ENCODE measurements at regions not wholly inside any gene's neighbourhood (a gene's known extent, or its start where the extent isn't known, plus 50 kb on each side); places are given as distances from the start of the nearest gene placed in this dataset.

DNA sequence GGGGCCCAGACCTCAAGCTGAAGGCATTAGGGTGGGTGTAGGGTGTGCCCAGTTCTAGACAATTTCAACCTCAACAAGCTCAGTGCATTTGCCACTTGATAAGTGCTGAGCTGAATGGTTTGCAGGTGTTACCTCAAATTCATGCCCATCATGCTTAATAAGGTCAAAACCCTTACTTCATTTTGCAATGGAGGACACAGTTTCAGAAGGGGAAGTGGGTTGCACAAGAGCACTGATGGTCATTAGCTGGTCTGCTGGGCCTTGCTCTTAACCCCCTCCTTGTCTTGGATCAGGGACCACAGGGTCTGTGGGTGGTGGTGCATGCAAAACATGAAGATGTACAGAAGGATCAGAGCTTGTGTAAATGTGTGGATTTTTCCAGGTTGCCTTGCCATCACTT lies 71.0 kb upstream of the SIRPA start:
- DNase-seq (ENCODE audit: low read depth, low spot score) = no peak
- H3K9me3 Mint-ChIP-seq = peaks cover 14% of the 10 kb centered on the region
- no peak for TF ChIP-seq CTCF (conservative IDR thresholded peaks at IDR 0.05)
- peaks cover 55% of the 10 kb centered on the region for H3K27me3 Mint-ChIP-seq (ENCODE audit: low read depth)
- H3K4me3 Mint-ChIP-seq = no peak overlapping the region
- H3K36me3 Mint-ChIP-seq (ENCODE audit: low read depth) = peaks cover 11% of the 10 kb centered on the region
- peaks cover 15% of the 10 kb centered on the region for H3K4me1 Mint-ChIP-seq
- no peak overlapping the region for H3K27ac Mint-ChIP-seq (ENCODE audit: unreplicated experiment)

DNA sequence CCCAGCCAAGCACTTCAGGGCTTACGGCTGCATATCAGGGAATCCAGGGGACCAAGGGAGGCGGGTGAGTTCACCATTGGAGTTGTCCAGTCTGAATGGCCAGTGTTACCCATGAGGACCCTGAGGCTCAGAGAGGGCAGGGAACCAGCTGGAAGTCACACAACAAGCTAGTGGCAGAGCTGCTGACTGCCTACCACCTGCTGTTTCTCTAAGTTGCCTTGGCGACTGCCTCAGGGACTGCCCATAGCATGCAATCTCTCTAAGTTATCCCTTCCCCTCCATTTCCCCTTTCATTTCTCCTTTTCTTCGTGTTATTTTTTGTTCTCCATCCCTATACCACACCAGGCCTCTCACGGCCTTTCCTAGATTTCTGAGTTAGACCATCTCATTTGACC lies 71.8 kb upstream of the SIRPA start:
- no peak overlapping the region for H3K27ac Mint-ChIP-seq (ENCODE audit: unreplicated experiment)
- no peak for TF ChIP-seq CTCF (conservative IDR thresholded peaks at IDR 0.05)
- DNase-seq (ENCODE audit: low read depth, low spot score) = no peak
- peaks cover 62% of the 10 kb centered on the region for H3K27me3 Mint-ChIP-seq (ENCODE audit: low read depth)
- H3K36me3 Mint-ChIP-seq (ENCODE audit: low read depth) = peaks cover 11% of the 10 kb centered on the region
- H3K4me1 Mint-ChIP-seq = peaks cover 20% of the 10 kb centered on the region
- H3K9me3 Mint-ChIP-seq = peaks cover 14% of the 10 kb centered on the region
- no peak overlapping the region for H3K4me3 Mint-ChIP-seq

- no peak for DNase-seq (ENCODE audit: low read depth, low spot score)
- H3K4me3 Mint-ChIP-seq = no peak overlapping the region
- no peak for TF ChIP-seq CTCF (conservative IDR thresholded peaks at IDR 0.05)
- H3K27me3 Mint-ChIP-seq (ENCODE audit: low read depth) = peaks cover 62% of the 10 kb centered on the region
- H3K27ac Mint-ChIP-seq (ENCODE audit: unreplicated experiment) = no peak overlapping the region
- H3K36me3 Mint-ChIP-seq (ENCODE audit: low read depth) = peaks cover 11% of the 10 kb centered on the region
- peaks cover 21% of the 10 kb centered on the region for H3K4me1 Mint-ChIP-seq
- H3K9me3 Mint-ChIP-seq = peaks cover 14% of the 10 kb centered on the region
Observed at GRCh38 chr20:1822564-1823449, 72.4 kb upstream of the SIRPA start.

DNA sequence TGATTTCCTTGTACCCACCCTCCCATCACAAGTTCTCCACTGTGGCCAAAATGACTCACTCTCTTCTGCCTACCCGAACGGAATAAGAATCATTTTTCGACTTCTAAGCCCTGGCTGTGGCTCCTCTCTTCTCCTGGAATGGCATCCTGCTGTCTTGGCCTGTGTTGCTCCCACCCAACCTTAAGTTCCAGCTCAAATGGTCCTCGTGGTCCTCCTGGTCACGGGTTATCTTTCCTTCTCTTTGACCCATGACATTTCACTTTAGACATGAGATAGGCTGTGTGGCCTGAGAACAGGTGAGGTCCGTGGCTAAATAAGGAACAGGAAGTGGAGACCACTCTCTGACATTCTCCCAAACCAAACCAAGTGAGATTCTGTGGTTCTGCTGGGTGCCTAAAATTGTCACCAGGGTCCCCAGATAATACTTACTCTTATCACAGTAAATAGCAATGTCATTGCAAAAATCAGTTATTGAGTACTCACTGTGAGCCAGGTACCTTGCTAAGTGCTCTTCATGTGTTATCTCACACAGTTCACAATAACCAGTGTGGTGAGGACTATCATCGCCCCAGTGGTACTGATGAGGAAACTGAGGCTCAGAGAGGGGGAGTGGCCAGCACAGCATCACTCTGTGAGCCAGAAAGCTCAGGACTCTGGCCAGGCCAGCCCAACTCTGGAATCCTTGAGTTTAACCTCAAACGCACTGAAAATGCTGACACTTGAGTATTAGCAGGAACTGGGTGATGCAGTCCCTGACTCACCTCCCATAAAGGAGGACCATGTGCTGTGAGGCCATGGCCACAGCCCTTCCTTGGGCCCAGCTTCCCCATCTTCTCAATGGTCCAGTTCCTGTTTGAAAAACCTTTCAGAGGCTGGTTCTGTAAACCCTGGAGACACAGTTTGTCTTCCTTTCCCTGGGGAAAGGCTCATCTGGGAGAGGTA lies 74.8 kb upstream of the SIRPA start:
- Mint-ChIP-seq H3K27me3 (ENCODE audit: low read depth) (peaks cover 49% of the 10 kb centered on the region), H3K36me3 (ENCODE audit: low read depth) (peaks cover 11% of the 10 kb centered on the region), H3K9me3 (peaks cover 14% of the 10 kb centered on the region), H3K4me1 (peaks cover 34% of the 10 kb centered on the region), H3K27ac (ENCODE audit: unreplicated experiment) (peak overlapping the region; percentile 24), H3K4me3 (no peak overlapping the region)
- no peak for DNase-seq (ENCODE audit: low read depth, low spot score)
- no peak for TF ChIP-seq CTCF (conservative IDR thresholded peaks at IDR 0.05)

DNA sequence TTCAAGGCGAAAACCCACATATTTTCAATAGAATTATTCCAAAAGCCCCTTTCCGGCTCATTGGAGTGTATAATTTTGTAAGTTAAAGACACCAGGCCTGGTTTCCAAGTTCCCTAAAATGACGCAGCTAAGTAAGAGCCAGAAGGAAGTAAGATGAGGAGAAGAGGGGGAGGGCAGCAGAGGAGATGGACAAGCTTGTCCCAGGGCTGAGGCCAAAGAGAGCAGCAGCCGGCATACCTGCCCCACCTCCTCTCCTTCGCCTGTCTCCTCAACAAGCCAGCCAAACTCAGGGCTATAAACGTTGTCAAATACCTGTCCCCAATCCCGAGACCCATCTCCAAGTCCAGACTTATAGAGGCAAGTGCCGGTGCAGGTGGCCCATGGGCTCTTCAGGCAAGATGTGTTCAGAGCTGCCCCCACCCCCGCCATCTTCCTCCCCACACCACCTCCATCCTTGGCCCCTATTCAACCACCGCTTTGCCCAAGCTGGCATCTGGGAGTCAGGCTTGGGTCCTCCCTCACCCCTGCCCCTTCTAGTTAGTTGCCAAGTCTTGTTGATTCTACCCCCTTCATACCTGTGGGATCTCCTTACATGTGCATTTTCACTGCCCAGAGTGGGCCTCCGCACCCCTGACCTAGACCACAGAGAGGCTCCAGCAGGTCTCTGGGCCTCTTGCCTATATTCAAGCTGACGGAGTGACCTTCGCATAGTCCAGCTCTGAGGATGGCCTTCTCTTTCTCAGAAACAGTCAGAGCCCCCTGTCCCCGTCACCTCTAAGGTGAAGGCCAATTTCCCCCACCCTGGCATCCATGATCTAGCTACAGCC lies 75.7 kb upstream of the SIRPA start:
- peaks cover 14% of the 10 kb centered on the region for H3K9me3 Mint-ChIP-seq
- peaks cover 43% of the 10 kb centered on the region for H3K27me3 Mint-ChIP-seq (ENCODE audit: low read depth)
- no peak overlapping the region for H3K27ac Mint-ChIP-seq (ENCODE audit: unreplicated experiment)
- peaks cover 36% of the 10 kb centered on the region for H3K4me1 Mint-ChIP-seq
- H3K4me3 Mint-ChIP-seq = no peak overlapping the region
- DNase-seq (ENCODE audit: low read depth, low spot score) = no peak
- no peak for TF ChIP-seq CTCF (conservative IDR thresholded peaks at IDR 0.05)
- peaks cover 11% of the 10 kb centered on the region for H3K36me3 Mint-ChIP-seq (ENCODE audit: low read depth)
